ENCODE measurements at regions not wholly inside any gene's neighbourhood (a gene's known extent, or its start where the extent isn't known, plus 50 kb on each side); places are given as distances from the start of the nearest gene placed in this dataset.

DNA sequence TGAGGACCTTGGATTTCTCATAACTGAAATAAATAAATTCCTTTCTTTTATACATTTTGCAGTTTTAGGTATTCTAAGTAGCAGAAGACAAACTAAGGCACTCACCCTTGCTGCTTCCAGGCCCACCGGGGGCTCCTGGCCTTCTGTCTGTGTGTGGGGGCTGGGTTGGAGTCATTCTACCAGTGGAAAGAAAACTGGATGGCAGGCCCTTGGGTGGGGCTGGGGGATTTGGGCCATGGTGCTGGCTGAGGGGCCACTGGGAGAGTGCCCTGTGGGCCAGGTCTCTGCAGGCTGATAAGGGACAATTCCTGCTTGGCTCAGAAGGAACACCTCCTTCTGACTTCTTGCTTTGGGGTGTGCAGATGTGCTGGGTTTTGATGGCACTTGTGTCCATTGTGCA is 54.0 kb upstream of the CSF3R start:
- no peak for DNase-seq
- TF ChIP-seq, protein P1, sequence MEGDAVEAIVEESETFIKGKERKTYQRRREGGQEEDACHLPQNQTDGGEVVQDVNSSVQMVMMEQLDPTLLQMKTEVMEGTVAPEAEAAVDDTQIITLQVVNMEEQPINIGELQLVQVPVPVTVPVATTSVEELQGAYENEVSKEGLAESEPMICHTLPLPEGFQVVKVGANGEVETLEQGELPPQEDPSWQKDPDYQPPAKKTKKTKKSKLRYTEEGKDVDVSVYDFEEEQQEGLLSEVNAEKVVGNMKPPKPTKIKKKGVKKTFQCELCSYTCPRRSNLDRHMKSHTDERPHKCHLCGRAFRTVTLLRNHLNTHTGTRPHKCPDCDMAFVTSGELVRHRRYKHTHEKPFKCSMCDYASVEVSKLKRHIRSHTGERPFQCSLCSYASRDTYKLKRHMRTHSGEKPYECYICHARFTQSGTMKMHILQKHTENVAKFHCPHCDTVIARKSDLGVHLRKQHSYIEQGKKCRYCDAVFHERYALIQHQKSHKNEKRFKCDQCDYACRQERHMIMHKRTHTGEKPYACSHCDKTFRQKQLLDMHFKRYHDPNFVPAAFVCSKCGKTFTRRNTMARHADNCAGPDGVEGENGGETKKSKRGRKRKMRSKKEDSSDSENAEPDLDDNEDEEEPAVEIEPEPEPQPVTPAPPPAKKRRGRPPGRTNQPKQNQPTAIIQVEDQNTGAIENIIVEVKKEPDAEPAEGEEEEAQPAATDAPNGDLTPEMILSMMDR (IDR thresholded peaks at IDR 0.05): no peak
- no peak for TF ChIP-seq POLR2A (IDR thresholded peaks at IDR 0.05)
- intact Hi-C loops (cut with DNase I): no loop called here
- no peaks in the 10 kb centered on the region for H3K36me3 ChIP-seq
- no peaks in the 10 kb centered on the region for H3K9me3 ChIP-seq
- H3K27ac ChIP-seq: no peak overlapping the region
- H3K4me1 ChIP-seq: no peaks in the 10 kb centered on the region
- H3K27me3 ChIP-seq: no peaks in the 10 kb centered on the region
- WGBS, 2 donors: 64 to 79% methylated on average over 1 of the region's 1 CpG
- H3K4me3 ChIP-seq (replicated peaks in 1 of 3): no peak overlapping the region

DNA sequence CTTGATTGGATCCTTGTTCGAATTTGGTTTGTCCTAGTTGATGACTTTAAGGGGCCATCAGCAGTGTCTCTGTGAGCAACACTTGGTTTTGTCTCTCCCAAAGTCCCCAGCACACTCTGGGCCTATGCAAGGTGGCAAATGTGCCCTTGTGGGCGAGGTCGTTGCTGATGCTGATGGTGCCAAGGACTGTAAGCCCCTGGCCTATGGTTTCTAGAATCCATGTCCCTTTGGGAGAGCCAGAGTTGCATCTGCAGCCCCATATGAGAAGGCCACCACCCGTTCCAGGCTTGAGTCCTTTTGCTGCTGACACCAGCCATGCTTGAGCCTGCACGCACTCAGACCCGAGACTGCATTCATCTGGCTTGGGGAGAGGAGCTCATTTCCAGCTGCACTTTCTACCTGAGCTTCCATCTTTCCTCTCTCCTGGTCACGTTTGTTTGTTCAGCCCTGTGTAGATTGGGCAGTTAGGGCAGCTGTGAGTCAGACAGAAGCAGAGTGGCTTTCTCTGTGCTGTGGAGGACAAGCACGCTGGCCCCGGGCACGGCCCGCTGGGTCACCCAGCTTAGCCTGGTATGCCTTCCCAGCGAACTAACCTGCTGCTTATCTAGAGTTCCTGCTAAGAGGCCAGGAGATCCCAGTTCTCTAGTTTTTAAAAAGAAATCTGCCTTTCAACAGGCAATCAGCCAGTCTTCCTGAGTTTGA is 52.1 kb upstream of the CSF3R start:
- WGBS, 2 donors: 67 to 68% methylated on average over 12 of the region's 12 CpGs
- Histone ChIP-seq H3K9me3 (no peaks in the 10 kb centered on the region), H3K4me1 (no peaks in the 10 kb centered on the region), H3K36me3 (no peaks in the 10 kb centered on the region), H3K27ac (no peak overlapping the region), H3K4me3 (replicated peaks in 1 of 3) (no peak overlapping the region), H3K27me3 (no peaks in the 10 kb centered on the region)
- TF ChIP-seq, protein P1 (IDR thresholded peaks at IDR 0.05): no peak
- no peak for TF ChIP-seq POLR2A (IDR thresholded peaks at IDR 0.05)
- no peak for DNase-seq
- intact Hi-C loops (cut with DNase I): no loop called here

DNA sequence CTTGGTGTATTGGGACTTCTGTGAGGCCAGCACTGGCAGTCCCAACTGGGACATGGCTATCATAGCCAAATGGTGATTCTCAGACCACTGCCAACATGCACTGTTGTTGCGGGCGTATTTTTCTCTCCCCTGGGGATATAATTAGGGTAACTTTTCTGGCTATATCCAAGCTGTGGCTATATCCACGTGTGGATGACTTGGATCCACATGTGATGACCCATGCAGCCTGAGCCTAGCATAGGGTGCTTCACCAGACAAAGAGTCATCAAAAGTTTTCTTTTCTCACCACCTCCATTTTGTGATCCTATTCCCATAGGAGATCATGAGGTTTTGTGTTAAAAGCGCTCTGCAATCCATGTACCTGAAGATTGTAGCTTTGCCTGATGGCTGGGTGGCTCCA is 51.2 kb upstream of the CSF3R start:
- Histone ChIP-seq H3K27ac (no peak overlapping the region), H3K4me1 (no peaks in the 10 kb centered on the region), H3K27me3 (no peaks in the 10 kb centered on the region), H3K9me3 (no peaks in the 10 kb centered on the region), H3K36me3 (no peaks in the 10 kb centered on the region), H3K4me3 (replicated peaks in 1 of 3) (no peak overlapping the region)
- no peak for DNase-seq
- TF ChIP-seq POLR2A (IDR thresholded peaks at IDR 0.05): no peak
- TF ChIP-seq, protein P1 (IDR thresholded peaks at IDR 0.05): no peak
- intact Hi-C loops (cut with DNase I): no loop called here
- WGBS, 2 donors: 71 to 88% methylated on average over 4 of the region's 4 CpGs

DNA sequence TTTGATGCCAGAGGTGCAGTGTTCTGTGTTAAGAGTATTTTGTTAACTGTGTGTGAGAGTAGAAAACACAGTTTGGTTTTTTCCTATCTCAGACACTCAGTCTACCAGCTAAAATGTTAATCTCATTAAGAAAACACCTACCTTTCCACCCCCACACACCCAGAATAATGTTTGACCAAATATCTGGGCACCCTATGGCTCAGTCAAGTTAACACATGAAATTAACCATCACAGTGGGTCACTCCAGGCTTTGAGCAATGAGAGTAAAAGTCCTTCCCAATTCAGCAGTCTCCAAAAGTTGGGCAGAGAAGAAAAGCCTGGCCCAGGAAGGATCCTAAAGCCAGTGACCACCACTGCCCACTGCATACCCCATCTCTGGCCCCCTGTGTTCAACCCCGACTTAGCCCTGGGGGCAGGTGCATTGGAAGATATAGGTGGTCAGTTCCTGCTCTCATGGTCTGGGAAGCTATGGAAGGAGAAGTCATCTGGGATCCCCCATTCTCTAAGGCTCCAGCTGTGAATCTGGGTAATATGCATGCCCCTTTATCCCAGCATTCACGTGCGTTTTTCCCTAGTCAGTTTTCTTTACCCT is 50.2 kb upstream of the CSF3R start:
- TF ChIP-seq, protein P1 (IDR thresholded peaks at IDR 0.05): no peak
- TF ChIP-seq POLR2A (IDR thresholded peaks at IDR 0.05): no peak
- Histone ChIP-seq H3K27me3 (no peaks in the 10 kb centered on the region), H3K27ac (no peak overlapping the region), H3K4me1 (no peaks in the 10 kb centered on the region), H3K36me3 (no peaks in the 10 kb centered on the region), H3K9me3 (no peaks in the 10 kb centered on the region), H3K4me3 (replicated peaks in 1 of 3) (no peak overlapping the region)
- DNase-seq: no peak
- intact Hi-C loops (cut with DNase I): no loop called here
- 87 to 88% methylated on average over 3 of the region's 3 CpGs for WGBS, 2 donors
